ENCODE measurements at regions not wholly inside any gene's neighbourhood (a gene's known extent, or its start where the extent isn't known, plus 50 kb on each side); places are given as distances from the start of the nearest gene placed in this dataset.

- no peak for DNase-seq
Measured at GRCh38 chr2:71887196-71887595, 260.5 kb downstream of the CYP26B1 start.

DNA sequence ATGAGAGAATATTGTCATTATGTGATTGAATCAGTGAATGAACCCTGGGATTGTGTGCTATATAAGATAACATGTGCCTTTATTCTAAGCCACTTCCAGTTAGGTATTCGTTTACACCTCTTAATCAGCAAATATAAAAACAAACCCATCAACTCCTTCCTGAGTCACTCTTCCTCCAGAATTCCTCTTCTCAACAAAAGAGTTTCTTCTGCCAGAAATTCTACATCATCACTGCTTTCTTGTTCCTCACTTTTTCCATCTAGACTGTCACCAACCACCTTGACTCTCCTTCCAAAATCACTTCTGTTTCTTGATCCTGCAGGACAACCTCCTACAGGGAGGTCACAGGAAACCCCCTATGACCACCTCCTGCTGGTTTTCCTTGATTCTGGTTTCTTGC lies 261.4 kb downstream of the CYP26B1 start:
- DNase-seq = no peak

DNA sequence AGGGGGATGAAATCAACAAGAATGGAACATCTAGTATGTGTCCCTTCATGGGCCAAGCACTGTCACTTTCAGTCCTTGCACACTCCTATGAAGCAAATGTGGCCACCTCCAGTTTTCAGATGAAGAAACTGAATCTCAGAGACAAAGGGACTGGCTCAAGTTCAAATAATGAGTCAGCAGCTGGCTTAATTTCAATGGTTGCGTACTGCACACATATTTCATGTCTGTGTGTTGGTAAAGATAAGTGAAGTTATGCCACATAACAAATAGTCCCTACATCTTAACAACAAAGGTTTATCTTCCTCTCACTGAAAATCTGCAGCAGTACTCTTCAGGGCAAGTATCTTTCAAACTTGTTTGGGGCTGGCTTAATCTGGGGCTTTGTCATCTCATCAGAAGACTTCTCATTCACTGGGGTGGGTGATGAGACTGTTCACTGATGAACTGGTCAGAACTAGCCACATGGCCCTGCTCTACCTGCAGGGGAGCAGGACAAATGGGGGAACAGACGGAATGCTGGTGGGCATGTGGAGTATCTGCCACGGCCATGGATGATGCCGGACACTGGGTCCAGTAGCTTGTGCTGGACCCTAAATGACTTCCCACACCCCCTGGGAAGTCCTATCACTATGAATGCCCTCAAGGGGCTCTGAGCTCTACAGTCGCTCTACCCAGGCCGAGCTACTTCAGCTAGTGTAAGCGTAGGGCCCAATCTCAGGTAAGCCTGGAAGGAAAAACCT lies 263.2 kb downstream of the CYP26B1 start:
- DNase-seq = peak; percentile 78

DNA sequence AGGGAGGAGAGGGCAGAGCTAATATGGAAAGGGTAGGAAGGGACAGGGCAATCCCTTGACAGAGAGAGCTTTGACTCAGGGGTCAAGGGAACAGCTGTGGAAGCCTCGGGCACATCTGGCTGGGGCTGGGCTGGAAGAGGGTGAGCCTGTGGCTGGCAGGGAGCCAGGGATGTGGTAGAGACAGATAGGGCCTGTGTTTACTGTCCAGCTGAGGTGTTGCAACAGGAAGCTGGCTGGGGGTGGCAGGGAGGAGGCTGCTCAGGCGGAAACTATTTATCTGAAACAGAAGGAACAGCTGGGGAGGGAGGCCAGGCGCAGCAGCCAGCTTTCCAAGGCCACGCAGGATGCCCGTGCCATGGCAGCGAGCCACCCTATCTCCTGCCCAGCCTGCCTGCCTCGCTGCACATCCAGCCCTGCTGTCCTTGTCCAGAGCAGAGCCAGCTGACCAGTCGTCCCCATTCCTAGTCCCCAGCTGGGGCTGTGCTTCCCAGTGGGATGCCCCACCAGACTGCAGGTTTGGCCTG lies 264.7 kb downstream of the CYP26B1 start:
- peak; percentile 77 for DNase-seq

DNA sequence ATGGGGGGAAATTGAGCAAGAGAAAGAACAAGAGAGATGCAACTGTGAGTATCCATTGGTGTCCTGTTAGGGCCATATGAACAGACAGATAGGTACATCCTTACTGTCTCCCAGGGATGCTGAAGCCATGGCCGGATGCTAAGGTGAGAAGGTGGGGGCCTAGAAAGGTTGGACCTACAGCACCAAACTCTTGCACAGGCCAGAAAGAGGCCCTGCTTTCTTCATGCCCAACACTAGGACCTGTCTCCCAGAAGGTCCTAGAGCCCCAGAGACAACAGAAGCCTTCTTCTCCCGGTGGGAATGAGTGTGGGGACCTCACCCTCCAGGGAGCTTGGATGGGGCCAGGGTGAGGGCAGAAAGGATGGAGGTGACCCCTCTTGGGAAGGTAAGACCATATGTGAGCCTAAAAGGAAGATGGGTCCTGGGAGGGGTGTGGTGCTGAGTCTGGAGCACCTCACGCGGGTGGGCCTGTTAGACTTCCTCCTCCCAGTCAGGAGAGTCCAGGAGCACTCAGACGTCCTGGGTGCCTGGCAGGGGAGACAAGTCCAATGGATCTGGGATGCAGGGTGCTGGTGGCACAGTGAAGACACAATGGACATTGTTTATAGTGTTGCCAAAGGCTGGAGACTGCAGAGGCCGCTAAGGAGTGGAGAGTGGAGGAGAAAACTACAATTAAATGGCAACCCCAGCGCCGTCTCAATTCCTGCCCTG lies 265.3 kb downstream of the CYP26B1 start:
- no peak for DNase-seq

DNA sequence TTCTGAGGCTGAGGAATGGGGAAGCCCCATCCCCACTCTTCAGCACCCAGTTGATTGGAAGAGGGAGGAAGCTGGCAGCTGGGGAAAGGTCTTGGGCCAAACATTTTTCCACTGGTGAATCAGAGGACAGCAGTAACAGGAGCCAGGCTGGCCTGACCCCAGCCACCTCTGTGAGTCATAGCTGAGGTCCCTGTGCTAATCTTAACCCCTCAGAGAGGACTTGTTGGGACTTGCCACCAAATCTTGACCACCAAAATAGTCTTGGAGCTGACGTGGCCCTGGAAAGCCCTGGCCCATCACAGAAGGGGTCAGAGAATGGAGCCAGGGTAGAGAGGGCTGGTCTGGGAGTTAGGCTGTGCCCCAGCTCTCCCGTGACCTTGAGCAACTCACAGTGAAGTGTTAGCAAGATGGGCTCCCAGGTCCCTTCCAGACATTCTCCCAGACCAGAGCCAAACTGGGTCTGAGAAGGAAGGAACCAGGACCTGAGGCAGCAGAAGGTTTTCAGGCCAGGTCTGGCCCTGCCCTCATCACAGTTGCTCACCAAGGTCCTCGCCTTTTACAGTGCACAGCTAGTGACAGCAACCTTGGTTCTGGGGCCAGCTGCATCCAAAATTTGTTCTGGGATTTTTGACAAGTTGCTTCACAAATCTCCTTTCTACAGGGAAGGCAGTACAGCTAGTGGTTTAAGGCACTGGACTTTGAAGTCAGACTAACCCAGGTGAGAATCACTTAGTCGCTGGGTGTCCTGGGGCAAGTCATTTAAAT lies 266.6 kb downstream of the CYP26B1 start:
- peak; percentile 23 for DNase-seq

DNA sequence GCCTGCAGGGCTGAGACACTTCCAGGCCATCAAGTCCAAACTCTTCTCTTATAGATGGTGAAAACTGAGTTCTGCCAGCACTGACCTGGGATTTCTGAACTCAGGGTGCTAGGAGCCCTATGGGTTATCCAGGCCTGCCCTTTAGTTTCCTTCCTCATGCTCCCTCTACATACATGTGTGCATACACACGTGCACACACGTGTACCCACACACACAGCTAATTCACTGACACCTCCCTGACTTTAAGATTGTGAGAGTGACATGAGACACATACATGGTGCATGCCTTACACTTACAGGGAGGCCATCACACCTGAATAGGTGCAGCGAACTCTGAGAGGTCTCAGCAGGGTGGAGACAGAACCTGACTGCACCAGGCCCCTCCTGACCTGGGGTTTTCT lies 267.4 kb downstream of the CYP26B1 start:
- DNase-seq = no peak

DNA sequence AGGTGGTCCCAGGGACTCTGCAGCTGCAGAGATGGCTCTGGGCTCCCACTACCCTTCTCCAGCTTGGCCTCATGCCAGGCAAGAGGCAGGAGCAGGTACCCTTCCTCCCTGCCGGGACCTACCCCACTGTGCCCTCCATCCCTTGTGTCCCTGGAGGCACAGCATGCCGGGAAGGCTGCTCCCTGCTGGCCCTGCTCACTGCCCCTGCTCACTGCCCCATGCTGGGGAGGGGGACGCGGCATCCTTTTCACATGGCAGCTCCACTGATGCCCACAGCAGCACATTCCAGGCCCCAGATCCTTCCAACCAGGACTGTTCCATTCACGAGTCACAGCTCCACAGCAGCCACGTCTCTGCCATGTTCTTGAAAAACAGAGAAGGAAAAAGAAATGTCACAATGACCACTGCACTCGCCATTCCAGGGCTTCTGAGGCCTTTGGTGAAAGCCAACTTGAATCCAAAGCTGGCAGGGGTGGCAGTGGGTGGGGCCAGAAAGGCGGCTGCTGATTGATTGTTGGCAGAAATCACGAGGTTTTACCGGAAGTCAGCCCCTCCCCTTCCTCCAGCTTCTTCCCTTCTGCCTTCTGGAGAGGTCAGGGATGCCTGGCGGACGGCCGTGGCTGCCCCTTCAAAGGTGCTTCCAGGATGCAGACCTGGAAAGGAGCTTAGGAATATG lies 268.0 kb downstream of the CYP26B1 start:
- no peak for DNase-seq

- no peak for DNase-seq
Measured at GRCh38 chr2:71878626-71879508, 268.8 kb downstream of the CYP26B1 start.

DNA sequence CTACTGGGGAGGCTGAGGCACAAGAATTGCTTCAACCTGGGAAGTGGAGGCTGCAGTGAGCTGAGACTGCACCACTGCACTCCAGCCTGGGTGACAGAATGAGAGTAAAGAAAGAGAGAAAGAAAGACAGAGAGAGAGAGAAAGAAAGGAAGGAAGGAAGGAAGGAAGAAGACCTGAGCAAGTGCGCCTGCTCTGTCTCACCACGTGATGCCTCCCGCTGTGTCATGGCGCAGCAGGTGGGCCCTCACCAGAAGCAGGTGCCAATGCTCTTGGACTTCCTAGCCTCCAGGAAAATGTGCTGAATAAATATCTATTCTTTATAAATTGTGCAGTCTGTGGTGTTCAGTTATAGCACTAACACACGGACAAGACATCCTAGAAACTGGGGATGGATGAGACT lies 270.0 kb downstream of the CYP26B1 start:
- no peak for DNase-seq

DNA sequence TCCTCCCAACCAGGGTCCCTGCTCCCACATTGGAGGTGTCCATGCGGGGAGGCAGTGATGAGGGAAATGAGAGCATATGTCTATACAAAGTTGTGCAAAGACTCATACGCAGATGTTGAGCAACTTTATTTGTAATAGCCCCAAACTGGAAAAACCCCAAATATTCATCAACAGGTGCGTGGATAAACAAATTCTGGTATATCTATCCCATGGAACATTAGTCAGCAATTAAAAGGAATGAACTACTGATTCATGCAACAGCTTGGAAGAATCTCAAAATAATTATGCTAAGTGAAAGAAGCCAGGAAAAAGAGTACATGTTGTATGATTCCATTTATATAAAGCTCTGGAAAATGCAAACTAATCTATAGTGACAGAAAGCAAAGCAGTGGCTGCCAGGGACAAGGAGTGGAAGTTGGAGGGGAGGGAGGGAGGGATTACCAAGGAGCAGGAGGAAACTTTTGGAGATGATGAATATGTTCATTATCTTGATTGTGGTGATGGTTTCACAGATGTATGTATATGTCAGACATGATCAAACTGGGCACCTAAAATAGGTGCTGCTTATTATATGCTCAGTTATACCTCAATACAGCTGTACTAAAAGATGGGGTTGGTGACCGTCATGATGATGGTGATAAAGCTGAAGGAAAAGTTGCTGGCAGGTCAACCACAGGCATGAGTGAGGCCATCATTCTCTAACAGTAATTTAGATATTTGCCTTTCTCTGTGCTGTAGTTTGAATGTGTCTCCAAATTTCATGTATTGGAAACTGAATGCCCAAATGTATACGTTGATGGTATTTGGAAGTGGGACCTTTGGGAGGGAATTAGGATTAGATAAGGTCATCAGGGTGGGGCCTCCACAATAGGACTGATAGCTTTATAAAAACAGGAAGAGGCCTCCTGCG lies 270.9 kb downstream of the CYP26B1 start:
- no peak for DNase-seq

DNA sequence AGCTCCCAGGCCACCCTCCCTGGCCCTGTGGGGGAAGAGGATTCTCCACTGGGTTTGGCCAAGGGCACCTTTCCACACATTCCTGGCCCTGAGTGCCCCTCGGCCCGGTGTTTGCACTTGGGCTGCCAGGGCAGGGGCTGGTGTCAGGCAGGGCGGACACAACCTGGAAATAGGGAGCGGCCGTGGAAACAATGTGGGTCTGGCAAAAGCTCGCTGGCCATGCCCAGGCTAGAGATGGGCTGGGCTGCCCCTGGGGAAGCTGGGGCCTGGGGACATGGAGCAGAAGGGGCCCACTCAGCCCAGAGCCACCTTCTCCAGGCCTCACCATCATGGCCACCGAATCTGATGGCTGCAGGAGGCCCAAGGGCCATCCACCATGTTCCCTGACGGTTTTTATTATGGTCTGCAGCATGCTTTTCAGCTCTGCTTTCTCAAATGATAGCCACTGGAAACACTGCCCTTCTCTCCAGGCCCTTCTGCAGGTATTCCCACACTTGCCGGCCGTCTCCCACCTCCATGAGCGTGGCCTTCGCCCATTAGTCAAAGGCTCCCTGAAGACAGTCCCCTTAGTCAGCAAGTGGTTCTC lies 275.1 kb downstream of the CYP26B1 start:
- no peak for DNase-seq

- no peak for DNase-seq
Measured at GRCh38 chr2:71865391-71865965, 282.2 kb downstream of the CYP26B1 start.

DNA sequence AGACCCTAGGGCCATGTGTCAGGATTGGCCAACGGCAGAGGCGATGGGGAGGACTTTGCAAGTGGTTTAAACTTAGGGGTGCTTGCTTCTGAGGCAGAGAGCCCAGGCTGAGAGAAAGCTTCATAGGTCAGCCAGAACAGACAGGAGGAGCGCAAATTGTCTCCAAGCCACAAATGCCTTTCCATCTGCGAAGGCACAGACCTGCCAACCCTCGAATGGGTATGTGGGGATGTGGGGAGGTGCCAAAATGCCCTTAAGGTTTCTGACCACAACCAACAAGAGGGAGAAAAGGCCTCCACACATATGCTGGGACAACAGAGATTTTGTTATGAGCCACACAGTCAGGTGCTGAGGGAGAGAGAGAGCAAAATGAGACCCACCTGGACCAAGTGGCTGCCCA lies 283.6 kb downstream of the CYP26B1 start:
- DNase-seq = no peak

- no peak for DNase-seq
Measured at GRCh38 chr2:71863396-71863795, 284.3 kb downstream of the CYP26B1 start.

- no peak for DNase-seq
Measured at GRCh38 chr2:71862921-71863320, 284.7 kb downstream of the CYP26B1 start.

- DNase-seq = no peak
Measured at GRCh38 chr2:71861186-71862160, 286.2 kb downstream of the CYP26B1 start.

DNA sequence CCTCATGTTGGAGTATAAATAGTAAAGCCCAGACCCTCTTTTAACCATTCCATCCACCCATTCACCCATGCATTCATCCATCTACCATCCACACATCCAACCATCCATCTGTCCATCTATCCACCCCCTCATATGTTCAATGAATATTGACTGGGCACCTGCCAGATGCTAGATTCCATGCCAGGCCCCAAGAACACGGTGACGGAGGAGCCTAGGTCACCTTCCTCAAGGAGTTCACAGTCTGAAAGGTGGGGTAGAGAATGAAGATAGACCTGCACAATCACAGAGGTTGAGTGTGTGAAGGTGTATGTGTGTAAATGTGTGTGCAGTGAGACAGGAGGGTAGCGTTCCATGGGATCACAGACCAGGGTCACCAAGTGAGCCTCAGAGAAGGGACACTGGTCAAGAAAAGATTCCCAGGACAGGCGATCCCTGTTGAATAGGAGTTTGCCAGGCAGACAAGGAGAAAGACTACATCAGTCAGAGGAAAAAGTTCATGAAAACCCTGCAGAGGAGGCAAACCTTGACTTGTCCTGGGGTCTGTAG lies 287.2 kb downstream of the CYP26B1 start:
- DNase-seq = no peak
